ENCODE measurements at regions not wholly inside any gene's neighbourhood (a gene's known extent, or its start where the extent isn't known, plus 50 kb on each side); places are given as distances from the start of the nearest gene placed in this dataset.
"Not testable (repeated sequence)": the region's sequence is repeated elsewhere in the genome, so short reads cannot be mapped to it uniquely, and the experiment has no call there.

DNA sequence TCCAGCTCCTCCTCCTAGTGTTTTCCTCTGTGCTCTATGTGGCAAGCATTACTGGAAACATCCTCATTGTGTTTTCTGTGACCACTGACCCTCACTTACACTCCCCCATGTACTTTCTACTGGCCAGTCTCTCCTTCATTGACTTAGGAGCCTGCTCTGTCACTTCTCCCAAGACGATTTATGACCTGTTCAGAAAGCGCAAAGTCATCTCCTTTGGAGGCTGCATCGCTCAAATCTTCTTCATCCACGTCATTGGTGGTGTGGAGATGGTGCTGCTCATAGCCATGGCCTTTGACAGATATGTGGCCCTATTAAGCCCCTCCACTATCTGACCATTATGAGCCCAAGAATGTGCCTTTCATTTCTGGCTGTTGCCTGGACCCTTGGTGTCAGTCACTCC lies 64.0 kb downstream of the OR4F15 start:
- not testable (repeated sequence) for ATAC-seq (ENCODE audit: low read depth); H3K36me3 ChIP-seq (ENCODE audit: low read depth); H3K9me3 ChIP-seq (ENCODE audit: severe bottlenecking); DNase-seq (ENCODE audit: low spot score); H3K4me3 ChIP-seq (ENCODE audit: severe bottlenecking); H3K4me1 ChIP-seq (ENCODE audit: insufficient read depth, poor library complexity, severe bottlenecking); H3K27me3 ChIP-seq (ENCODE audit: insufficient read depth, poor library complexity, severe bottlenecking); H3K27ac ChIP-seq (ENCODE audit: poor library complexity, severe bottlenecking)

DNA sequence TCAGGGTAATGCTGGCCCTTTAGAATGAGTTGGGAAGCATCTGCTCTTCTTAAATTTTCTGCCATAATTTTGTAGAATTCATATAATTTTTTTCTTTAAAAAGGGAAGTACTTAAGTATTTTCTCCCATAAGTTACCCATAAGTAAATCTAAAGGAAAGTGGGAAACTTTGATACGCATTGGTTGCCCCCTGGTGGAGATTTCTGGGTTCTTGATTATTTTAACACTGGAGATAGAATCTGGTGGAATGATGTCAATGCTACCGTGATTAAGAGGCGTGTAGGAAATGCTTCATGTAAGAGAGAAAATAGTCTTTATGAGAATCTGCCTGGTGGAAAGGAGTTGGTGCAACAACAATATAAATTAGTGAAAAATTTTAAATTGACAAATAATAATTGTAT lies 65.6 kb downstream of the OR4F15 start:
- not testable (repeated sequence) for ATAC-seq (ENCODE audit: low read depth); H3K9me3 ChIP-seq (ENCODE audit: severe bottlenecking); H3K36me3 ChIP-seq (ENCODE audit: low read depth)

DNA sequence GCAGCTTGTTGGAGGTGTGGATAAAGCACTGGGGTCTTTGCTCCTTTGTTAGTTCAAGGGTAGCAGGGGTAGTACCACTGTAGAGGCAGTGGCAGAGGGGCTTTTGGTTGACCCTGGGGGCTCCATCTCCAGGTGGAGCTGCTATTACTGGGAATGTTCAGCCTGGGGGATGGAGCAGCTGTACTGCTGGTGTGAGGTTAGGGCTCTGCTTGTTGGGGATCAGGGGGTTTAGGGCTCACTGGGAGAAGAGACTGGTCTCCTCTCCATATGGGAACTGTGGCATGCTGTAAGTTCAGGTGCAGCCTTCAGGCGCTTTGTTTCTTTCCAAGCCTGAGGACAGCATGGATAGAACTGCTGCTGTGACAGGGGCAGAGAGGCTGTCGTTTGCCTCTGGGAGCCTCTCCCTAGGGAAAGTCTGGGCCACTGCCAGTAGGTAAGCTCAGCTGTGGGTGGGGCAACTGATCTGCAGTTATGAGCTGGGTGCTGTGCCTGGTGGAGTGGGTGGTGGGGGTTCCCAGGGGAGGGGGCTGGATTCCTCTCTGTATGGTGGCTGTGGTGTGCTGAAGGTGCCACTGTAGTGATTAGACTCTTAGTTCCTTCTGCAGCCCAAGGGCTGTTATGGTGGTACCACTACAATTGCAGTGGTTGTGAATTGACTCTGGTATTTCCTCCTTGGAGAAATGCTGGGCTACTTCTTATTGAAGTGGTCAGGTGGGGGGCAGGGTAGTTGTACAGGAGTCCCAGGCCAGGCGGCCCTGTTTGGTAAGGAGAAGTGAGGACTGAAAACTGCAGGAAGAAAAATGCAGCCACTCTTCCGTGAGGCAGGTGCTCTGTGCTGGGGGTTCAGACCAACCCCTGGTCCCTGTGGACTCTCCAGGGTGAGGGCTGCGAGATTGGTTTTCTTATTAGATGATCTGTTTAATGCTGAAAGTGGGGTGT lies 100.6 kb downstream of the OR4F15 start:
- DNase-seq (ENCODE audit: low spot score); ATAC-seq (ENCODE audit: low read depth); H3K27me3 ChIP-seq (ENCODE audit: insufficient read depth, poor library complexity, severe bottlenecking); H3K9me3 ChIP-seq (ENCODE audit: severe bottlenecking); H3K36me3 ChIP-seq (ENCODE audit: low read depth); H3K4me1 ChIP-seq (ENCODE audit: insufficient read depth, poor library complexity, severe bottlenecking); H3K27ac ChIP-seq (ENCODE audit: poor library complexity, severe bottlenecking); H3K4me3 ChIP-seq (ENCODE audit: severe bottlenecking): not testable (repeated sequence)

More for the DNA sequence above, 65.6 kb downstream of the OR4F15 start:
- H3K4me3 ChIP-seq (ENCODE audit: severe bottlenecking); H3K27me3 ChIP-seq (ENCODE audit: insufficient read depth, poor library complexity, severe bottlenecking); H3K27ac ChIP-seq (ENCODE audit: poor library complexity, severe bottlenecking); H3K4me1 ChIP-seq (ENCODE audit: insufficient read depth, poor library complexity, severe bottlenecking); DNase-seq (ENCODE audit: low spot score): not testable (repeated sequence)
- TF ChIP-seq, protein P1, sequence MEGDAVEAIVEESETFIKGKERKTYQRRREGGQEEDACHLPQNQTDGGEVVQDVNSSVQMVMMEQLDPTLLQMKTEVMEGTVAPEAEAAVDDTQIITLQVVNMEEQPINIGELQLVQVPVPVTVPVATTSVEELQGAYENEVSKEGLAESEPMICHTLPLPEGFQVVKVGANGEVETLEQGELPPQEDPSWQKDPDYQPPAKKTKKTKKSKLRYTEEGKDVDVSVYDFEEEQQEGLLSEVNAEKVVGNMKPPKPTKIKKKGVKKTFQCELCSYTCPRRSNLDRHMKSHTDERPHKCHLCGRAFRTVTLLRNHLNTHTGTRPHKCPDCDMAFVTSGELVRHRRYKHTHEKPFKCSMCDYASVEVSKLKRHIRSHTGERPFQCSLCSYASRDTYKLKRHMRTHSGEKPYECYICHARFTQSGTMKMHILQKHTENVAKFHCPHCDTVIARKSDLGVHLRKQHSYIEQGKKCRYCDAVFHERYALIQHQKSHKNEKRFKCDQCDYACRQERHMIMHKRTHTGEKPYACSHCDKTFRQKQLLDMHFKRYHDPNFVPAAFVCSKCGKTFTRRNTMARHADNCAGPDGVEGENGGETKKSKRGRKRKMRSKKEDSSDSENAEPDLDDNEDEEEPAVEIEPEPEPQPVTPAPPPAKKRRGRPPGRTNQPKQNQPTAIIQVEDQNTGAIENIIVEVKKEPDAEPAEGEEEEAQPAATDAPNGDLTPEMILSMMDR (IDR thresholded peaks at IDR 0.05; ENCODE audit: poor library complexity, severe bottlenecking), result peak; percentile 63

DNA sequence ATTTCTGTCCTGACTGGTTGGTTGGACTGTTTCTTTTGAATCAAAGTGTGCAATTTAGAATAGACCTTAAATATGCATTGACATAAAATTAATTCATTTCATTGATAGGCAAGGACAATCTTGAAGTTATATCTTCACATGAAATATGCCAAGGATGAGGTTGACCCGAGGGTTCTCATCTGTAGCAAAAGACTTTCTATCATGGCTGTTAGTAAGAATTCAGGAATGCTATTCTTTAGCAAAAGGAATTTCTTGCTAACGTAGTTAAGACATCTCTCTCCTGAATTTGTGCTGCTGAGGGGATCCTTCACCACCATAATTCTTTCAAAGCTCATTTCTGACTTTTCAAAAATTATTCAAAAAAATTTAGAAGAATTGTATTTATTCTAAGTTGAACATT lies 112.6 kb downstream of the OR4F15 start:
- not testable (repeated sequence) for H3K9me3 ChIP-seq (ENCODE audit: severe bottlenecking); H3K27ac ChIP-seq (ENCODE audit: poor library complexity, severe bottlenecking); H3K4me1 ChIP-seq (ENCODE audit: insufficient read depth, poor library complexity, severe bottlenecking); H3K36me3 ChIP-seq (ENCODE audit: low read depth); DNase-seq (ENCODE audit: low spot score); H3K27me3 ChIP-seq (ENCODE audit: insufficient read depth, poor library complexity, severe bottlenecking); H3K4me3 ChIP-seq (ENCODE audit: severe bottlenecking)
- peak; percentile 52; the same call in 1 of the 3 replicates for ATAC-seq (ENCODE audit: low read depth)

DNA sequence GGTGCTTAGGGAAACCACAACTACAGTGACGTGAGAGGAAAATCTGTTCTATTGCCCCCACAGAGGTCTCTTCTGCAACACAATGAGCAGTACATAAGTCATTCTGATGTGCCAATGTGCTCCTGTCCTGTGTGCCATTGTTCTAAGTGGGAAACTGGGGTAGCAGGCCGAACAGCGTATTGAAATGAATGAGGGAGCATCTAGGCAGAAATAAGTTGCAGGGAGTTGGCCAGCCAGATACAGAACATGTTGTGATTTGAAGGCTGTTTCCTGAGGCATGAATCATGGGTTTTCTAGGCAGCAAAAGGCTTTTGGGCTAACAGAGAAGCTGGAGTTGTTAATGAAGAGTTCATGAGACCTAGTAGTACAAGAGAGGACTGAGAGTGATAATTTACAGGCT lies 122.5 kb downstream of the OR4F15 start:
- peak; percentile 51; the same call in 2 of the 3 replicates for ATAC-seq (ENCODE audit: low read depth)
- H3K4me1 ChIP-seq (ENCODE audit: insufficient read depth, poor library complexity, severe bottlenecking); H3K4me3 ChIP-seq (ENCODE audit: severe bottlenecking); H3K36me3 ChIP-seq (ENCODE audit: low read depth); H3K27me3 ChIP-seq (ENCODE audit: insufficient read depth, poor library complexity, severe bottlenecking); H3K9me3 ChIP-seq (ENCODE audit: severe bottlenecking); DNase-seq (ENCODE audit: low spot score); H3K27ac ChIP-seq (ENCODE audit: poor library complexity, severe bottlenecking): not testable (repeated sequence)

DNA sequence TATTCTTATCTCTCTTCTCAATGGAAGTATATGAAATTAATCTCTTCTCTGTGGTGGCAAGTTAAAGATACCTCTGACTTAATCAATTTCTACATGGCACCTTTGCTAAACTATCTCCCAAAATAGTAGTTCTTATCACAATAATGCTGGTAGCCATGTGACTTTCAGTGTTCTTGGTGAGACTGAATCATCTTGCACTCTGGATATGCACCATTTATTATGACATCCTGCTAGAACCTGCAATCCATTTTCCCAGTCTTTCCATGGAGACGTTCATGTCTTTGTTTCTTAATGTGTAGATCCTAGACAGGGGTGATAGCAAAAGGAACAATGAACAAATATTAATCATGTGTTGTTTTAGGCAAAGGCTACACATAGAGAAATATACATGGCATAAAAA lies 125.4 kb downstream of the OR4F15 start:
- H3K36me3 ChIP-seq (ENCODE audit: low read depth); ATAC-seq (ENCODE audit: low read depth); DNase-seq (ENCODE audit: low spot score); H3K4me3 ChIP-seq (ENCODE audit: severe bottlenecking); H3K9me3 ChIP-seq (ENCODE audit: severe bottlenecking); H3K27ac ChIP-seq (ENCODE audit: poor library complexity, severe bottlenecking); H3K4me1 ChIP-seq (ENCODE audit: insufficient read depth, poor library complexity, severe bottlenecking); H3K27me3 ChIP-seq (ENCODE audit: insufficient read depth, poor library complexity, severe bottlenecking): not testable (repeated sequence)

DNA sequence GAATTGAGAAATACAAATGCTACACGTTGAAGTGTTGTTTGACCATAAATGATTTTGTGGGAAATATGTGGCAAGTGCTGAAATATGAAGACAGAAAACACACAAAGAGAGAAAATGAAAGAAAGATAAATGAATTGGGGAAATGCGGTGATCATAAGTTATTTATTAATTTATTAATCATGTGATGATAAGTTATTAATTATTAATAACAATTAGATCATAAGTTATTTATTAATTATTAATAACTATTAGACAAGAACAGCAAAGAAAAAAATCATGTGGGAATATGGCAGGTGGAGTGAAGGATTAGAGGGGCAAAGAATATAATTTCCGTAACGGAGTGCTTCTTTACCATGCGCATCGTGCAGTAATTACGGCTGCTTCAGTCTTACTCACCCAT lies 126.6 kb downstream of the OR4F15 start:
- H3K4me1 ChIP-seq (ENCODE audit: insufficient read depth, poor library complexity, severe bottlenecking); H3K27ac ChIP-seq (ENCODE audit: poor library complexity, severe bottlenecking); H3K9me3 ChIP-seq (ENCODE audit: severe bottlenecking); DNase-seq (ENCODE audit: low spot score); H3K27me3 ChIP-seq (ENCODE audit: insufficient read depth, poor library complexity, severe bottlenecking); H3K36me3 ChIP-seq (ENCODE audit: low read depth); H3K4me3 ChIP-seq (ENCODE audit: severe bottlenecking); ATAC-seq (ENCODE audit: low read depth): not testable (repeated sequence)

DNA sequence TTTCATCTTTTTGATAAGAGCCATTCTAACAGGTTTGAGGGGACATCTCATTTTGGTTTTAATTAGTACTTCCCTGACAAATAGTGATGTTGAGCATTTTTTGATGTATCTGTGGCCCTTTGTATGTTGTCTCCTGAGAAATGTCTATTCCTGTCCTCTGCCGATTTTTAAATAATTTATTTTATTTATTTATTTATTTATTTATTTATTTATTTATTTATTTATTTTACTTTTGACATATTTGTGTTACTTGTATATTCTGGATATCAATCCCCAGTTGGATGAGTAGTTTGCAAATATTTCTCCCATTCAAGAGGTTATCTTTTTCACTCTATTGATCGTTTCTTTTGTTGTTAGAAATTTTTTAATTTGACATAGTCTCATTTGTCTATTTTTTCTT lies 133.9 kb downstream of the OR4F15 start:
- H3K9me3 ChIP-seq (ENCODE audit: severe bottlenecking); H3K4me1 ChIP-seq (ENCODE audit: insufficient read depth, poor library complexity, severe bottlenecking); H3K4me3 ChIP-seq (ENCODE audit: severe bottlenecking); H3K27me3 ChIP-seq (ENCODE audit: insufficient read depth, poor library complexity, severe bottlenecking); ATAC-seq (ENCODE audit: low read depth); H3K36me3 ChIP-seq (ENCODE audit: low read depth); DNase-seq (ENCODE audit: low spot score); H3K27ac ChIP-seq (ENCODE audit: poor library complexity, severe bottlenecking): not testable (repeated sequence)

DNA sequence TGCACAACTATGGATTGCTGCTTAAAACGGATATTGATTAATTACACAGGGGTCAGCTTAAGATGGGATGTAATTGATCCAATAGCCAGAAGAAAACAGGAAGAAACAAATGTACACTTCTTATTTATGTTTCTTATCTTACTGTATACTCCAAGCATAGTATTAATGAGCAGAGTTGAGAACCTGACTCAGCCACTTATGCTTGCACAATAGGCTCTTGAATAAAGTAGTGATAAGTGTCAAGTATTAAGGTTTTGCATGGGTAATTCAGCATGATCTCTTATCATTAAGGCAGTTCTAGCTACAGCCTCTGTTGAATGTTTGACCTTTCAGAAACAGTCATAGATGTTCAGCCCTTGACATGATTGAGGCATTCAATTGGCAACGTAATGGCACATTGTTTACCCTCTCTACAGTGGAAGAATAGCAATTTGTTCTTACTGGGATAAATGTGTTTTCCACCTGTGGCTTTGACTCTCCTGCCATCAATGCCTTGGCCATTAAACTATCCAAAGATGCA lies 136.5 kb downstream of the OR4F15 start:
- not testable (repeated sequence) for H3K36me3 ChIP-seq (ENCODE audit: low read depth); H3K4me3 ChIP-seq (ENCODE audit: severe bottlenecking); DNase-seq (ENCODE audit: low spot score); H3K27ac ChIP-seq (ENCODE audit: poor library complexity, severe bottlenecking); H3K27me3 ChIP-seq (ENCODE audit: insufficient read depth, poor library complexity, severe bottlenecking); H3K9me3 ChIP-seq (ENCODE audit: severe bottlenecking); H3K4me1 ChIP-seq (ENCODE audit: insufficient read depth, poor library complexity, severe bottlenecking)
- peak; percentile 55; the same call in 2 of the 3 replicates for ATAC-seq (ENCODE audit: low read depth)

DNA sequence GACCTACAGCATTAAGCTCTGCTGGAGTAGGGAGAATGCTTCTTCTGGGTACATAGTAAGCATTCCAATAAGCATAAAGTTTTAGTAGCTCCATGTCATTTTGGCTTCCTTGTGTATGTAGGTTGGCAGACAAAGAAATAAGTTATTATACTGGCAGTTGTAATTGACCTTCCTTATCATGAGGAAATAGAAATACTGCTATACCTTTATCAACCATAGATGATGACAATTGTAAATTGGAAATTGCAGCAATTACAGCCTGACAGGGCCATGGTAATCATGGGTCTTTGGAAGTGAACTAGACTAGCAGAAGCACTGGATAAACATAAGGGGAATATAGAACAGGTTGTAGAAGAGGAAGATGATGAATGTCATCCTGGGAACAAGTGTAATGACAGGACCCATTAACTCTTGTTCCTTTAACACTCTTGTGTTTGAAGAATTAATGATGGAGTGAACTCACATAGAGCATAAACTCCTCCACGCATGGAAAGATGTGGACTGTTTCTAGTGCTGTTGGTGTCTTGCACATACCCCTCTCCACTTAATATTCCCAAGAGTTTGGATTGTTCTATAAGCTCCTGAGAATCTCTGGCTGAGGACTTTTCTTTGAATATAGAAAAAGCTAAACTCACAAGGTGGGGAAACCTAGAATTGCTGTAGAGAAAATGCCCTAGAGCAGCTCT lies 137.5 kb downstream of the OR4F15 start:
- H3K4me3 ChIP-seq (ENCODE audit: severe bottlenecking); ATAC-seq (ENCODE audit: low read depth); H3K9me3 ChIP-seq (ENCODE audit: severe bottlenecking); H3K27me3 ChIP-seq (ENCODE audit: insufficient read depth, poor library complexity, severe bottlenecking); H3K36me3 ChIP-seq (ENCODE audit: low read depth); H3K27ac ChIP-seq (ENCODE audit: poor library complexity, severe bottlenecking); H3K4me1 ChIP-seq (ENCODE audit: insufficient read depth, poor library complexity, severe bottlenecking); DNase-seq (ENCODE audit: low spot score): not testable (repeated sequence)
